NB4 (cell line): ENCODE measurements at regions not wholly inside any gene's neighbourhood (a gene's known extent, or its start where the extent isn't known, plus 50 kb on each side); places are given as distances from the start of the nearest gene placed in this dataset.

ENCODE experiments used
- DNase-seq: peaks from one replicate; pipeline ENCODE4 v3.0.0; 2010; ENCODE audit warnings: low read depth
- H3K4me3 ChIP-seq: one replicate; pipeline ENCODE4 v1.5.1; 2011; ENCODE audit warnings: mild to moderate bottlenecking, low read depth, low read length, moderate library complexity
- MYC ChIP-seq: IDR thresholded peaks from 2 replicates; pipeline ENCODE4 v1.6.1; 2011; ENCODE audit warnings: low read depth, low read length
- POLR2A ChIP-seq: IDR thresholded peaks from 2 replicates; pipeline ENCODE4 v1.6.1; 2011; ENCODE audit warnings: mild to moderate bottlenecking; ENCODE audit not compliant: insufficient read length; ENCODE audit errors: extremely low read depth
- TF ChIP-seq, protein P1 (sequence below): IDR thresholded peaks from 2 replicates; pipeline ENCODE4 v1.6.1; 2011; ENCODE audit warnings: low read depth, low read length
- TF ChIP-seq, protein P2 (sequence below): IDR thresholded peaks from one replicate; pipeline ENCODE4 v1.5.1; 2012; ENCODE audit warnings: low read depth, low read length

DNA sequence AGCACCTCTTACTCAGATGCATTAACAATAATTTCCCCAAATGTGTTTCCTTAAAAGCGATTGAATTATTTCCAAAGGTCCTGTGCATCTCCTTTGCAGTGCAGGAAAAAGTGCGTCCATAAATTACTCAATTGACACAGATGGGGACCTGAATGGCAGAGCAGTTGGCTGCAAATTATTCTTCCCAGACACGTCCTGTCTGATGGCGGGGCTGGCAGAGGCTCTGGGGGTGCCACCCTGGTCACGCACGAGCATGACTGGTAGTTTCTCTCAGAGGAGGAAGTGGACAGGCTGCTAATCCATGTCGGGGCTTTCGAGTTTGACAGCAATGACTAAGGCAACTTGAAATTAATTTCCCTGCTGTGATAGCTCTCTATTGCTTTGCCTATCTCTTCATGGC is 264.8 kb upstream of the BRINP1 start:
- DNase-seq, result no peak
- no peak overlapping the region for H3K4me3 ChIP-seq
- TF ChIP-seq, protein P1, sequence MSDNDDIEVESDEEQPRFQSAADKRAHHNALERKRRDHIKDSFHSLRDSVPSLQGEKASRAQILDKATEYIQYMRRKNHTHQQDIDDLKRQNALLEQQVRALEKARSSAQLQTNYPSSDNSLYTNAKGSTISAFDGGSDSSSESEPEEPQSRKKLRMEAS, result no peak
- TF ChIP-seq POLR2A (no peak), MYC (no peak)
- TF ChIP-seq, protein P2, sequence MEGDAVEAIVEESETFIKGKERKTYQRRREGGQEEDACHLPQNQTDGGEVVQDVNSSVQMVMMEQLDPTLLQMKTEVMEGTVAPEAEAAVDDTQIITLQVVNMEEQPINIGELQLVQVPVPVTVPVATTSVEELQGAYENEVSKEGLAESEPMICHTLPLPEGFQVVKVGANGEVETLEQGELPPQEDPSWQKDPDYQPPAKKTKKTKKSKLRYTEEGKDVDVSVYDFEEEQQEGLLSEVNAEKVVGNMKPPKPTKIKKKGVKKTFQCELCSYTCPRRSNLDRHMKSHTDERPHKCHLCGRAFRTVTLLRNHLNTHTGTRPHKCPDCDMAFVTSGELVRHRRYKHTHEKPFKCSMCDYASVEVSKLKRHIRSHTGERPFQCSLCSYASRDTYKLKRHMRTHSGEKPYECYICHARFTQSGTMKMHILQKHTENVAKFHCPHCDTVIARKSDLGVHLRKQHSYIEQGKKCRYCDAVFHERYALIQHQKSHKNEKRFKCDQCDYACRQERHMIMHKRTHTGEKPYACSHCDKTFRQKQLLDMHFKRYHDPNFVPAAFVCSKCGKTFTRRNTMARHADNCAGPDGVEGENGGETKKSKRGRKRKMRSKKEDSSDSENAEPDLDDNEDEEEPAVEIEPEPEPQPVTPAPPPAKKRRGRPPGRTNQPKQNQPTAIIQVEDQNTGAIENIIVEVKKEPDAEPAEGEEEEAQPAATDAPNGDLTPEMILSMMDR, result no peak

DNA sequence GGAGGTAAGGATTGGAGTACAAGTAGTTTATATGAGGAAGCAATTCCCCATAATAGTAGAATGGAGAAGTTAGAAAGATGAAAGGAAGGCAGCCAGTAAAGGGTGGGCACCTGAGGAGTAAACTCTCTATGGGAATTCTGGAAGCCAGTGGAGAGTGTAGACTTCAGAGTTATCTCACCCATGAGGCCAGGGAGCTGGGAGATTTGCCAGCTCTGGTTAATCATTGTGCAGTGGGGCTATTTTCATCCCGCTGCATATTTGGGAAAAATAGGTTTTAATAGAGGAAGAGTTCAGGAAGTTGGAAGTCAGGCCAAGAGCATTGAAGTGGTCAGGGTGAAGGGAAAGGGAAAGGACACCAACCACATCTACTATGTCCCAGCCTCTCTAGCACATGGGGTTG is 242.3 kb upstream of the BRINP1 start:
- H3K4me3 ChIP-seq, result no peak overlapping the region
- TF ChIP-seq, protein P2, result no peak
- TF ChIP-seq, protein P1, result no peak
- no peak for TF ChIP-seq POLR2A
- TF ChIP-seq MYC, result no peak
- no peak for DNase-seq

DNA sequence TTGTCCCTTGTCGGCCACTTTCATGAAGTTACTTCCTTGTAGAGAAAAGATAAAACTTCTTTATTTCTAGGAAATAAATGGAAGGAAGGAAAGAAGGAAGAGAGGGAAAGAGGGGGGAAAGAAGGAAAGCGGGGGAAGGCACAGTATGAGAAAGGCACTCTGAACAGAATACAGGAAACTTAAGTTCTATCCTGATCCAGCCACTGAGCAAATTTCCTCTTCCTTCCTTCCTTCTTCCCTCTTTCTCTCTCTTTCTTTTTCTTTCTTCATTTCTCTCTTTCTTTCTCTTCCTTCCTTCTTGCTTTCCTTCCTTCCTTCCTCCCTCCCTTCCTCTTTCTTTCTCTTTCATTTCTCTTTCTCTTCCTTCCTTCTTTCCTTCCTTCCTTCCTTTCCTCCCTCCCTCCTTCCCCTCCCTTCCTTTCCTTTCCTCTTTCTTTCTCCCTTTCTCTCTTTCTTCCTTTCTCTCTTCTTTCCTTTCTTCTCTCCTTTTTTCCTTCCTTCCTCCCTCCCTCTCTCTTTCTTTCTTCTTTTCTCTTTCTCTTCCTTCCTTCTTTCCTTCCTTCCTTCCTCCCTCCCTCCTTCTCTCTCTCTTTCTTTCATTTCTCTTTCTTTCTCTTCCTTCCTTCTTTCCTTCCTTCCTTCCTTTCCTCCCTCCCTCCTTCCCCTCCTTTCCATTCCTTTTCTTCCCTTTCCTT is 240.2 kb upstream of the BRINP1 start:
- no peak for DNase-seq
- H3K4me3 ChIP-seq, result no peak overlapping the region
- TF ChIP-seq POLR2A (no peak), MYC (no peak)
- TF ChIP-seq, protein P1, result no peak
- TF ChIP-seq, protein P2, result no peak

DNA sequence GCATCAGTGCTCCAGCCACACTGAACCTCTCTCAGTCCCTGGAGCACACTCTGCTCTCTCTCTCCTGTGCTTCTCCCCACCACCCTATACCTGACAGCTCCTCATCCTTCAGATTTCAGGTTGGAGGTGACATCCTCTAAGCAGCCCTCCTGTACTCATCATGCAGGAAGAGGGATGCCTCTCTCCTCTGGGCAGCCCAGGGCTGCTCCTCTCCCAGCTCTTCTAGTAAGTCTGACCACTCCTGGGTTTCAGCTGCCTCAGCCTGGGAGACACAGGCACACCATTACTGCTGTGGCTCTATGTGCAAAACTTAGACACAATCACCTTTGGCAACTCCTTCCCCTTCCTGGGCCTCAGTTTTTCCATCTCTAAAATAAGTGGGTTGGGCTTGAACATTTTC is 232.4 kb upstream of the BRINP1 start:
- TF ChIP-seq, protein P2, result no peak
- TF ChIP-seq, protein P1, result no peak
- TF ChIP-seq POLR2A (no peak), MYC (no peak)
- no peak for DNase-seq
- H3K4me3 ChIP-seq, result no peak overlapping the region

DNA sequence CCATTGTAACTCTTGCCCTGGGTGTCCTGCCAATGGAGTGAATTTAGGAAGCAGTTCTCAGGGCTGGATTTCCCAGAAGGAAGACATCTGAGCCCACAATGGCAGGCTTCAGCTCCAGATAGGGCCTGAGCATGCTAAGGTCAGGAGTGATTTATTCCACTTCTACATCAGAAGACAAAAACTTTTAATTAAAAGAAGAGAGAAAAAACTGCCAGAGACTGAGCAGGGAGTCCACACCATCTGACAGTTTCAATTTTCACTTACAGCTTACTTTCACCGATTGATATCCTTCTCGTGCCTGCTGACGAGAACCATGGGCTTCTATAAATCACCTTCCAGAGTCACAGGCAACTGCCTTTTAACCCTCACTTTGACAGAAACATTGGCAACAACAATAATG is 228.3 kb upstream of the BRINP1 start:
- no peak overlapping the region for H3K4me3 ChIP-seq
- no peak for DNase-seq
- TF ChIP-seq POLR2A, result no peak
- TF ChIP-seq, protein P1, result no peak
- TF ChIP-seq, protein P2, result no peak
- TF ChIP-seq MYC, result no peak

DNA sequence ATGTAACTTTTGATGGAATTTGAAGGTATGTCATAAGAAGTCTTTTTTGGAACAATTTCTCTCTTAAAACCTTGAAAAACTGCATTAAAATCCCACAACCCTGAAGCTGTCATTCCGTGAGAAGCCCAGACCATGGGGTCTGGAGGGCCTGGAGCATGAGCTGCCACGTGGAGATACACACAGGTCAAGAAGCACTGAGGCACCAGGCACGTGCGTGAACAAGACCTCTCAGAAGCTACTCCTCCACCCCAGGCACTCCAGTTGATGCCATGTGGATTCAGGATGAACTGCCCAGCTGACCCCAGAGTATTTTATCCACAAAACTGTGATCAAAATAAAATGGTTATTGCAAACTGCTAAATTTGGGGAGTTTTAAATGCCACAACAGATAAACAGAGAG is 227.5 kb upstream of the BRINP1 start:
- DNase-seq, result no peak
- TF ChIP-seq, protein P2, result no peak
- TF ChIP-seq, protein P1, result no peak
- TF ChIP-seq POLR2A (no peak), MYC (no peak)
- H3K4me3 ChIP-seq, result no peak overlapping the region
